Activated T-helper 17 cell treated with anti-CD3 and anti-CD28 coated beads, Interleukin-2, amount 50 U/mL, for 72 hours (primary cell): ENCODE measurements at regions not wholly inside any gene's neighbourhood (a gene's known extent, or its start where the extent isn't known, plus 50 kb on each side); places are given as distances from the start of the nearest gene placed in this dataset.
"Not testable (repeated sequence)": the region's sequence is repeated elsewhere in the genome, so short reads cannot be mapped to it uniquely, and the experiment has no call there.

Source experiments
- ATAC-seq: fragments of 150-1000 bp; cut with Tn5 transposase; replicated peaks from 2 replicates; pipeline ENCODE4 v1.10.0; 2021; ENCODE audit warnings: mild to moderate bottlenecking, moderate library complexity
- H3K27ac Mint-ChIP-seq: one replicate; pipeline ENCODE4 v1.8.0; 2022; ENCODE audit warnings: mixed read lengths
- H3K27me3 Mint-ChIP-seq: one replicate; pipeline ENCODE4 v1.8.0; 2022; ENCODE audit warnings: mixed read lengths
- H3K36me3 Mint-ChIP-seq: one replicate; pipeline ENCODE4 v1.8.0; 2022; ENCODE audit warnings: low read depth, mild to moderate bottlenecking, mixed read lengths
- H3K4me1 Mint-ChIP-seq: one replicate; pipeline ENCODE4 v1.8.0; 2022; ENCODE audit warnings: mixed read lengths
- H3K4me3 Mint-ChIP-seq: one replicate; pipeline ENCODE4 v1.8.0; 2022; ENCODE audit warnings: mild to moderate bottlenecking, mixed read lengths
- H3K9me3 Mint-ChIP-seq: one replicate; pipeline ENCODE4 v1.8.0; 2022; ENCODE audit warnings: mixed read lengths

DNA sequence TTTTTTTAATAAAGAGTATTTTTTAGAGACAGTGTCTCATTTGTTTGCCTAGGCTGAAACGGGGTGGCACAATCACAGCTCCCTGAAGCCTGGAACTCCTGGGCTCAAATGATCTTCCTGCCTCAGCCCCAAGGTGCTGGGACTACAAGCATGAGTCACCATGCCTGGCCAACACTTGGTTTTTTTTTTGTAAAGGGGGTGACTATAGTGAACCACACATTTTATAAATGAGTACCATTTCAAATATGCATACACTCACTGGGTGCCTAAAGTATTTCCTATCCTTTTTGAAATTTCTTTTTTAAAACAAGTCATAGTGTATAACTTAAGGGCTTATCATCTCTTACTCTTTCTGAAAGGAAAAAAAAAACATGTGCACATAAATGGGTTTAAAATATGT lies 325.2 kb upstream of the MEIS2 start:
- H3K4me1 Mint-ChIP-seq: no peaks in the 10 kb centered on the region
- no peaks in the 10 kb centered on the region for H3K27me3 Mint-ChIP-seq
- no peak overlapping the region for H3K4me3 Mint-ChIP-seq
- H3K27ac Mint-ChIP-seq: no peak overlapping the region
- ATAC-seq: no peak
- H3K36me3 Mint-ChIP-seq: no peaks in the 10 kb centered on the region
- H3K9me3 Mint-ChIP-seq: no peaks in the 10 kb centered on the region

DNA sequence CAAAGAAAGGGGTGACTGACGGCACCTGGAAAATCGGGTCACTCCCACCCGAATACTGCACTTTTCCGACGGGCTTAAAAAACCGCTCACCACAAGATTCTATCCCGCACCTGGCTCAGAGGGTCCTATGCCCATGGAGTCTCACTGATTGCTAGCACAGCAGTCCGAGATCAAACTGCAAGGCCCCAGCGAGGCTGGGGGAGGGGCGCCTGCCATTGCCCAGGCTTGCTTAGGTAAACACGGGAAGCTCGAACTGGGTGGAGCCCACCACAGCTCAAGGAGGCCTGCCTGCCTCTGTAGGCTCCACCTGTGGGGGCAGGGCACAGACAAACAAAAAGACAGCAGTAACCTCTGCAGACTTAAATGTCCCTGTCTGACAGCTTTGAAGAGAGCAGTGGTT lies 327.0 kb upstream of the MEIS2 start:
- H3K27me3 Mint-ChIP-seq, H3K9me3 Mint-ChIP-seq, H3K4me3 Mint-ChIP-seq, H3K27ac Mint-ChIP-seq, H3K4me1 Mint-ChIP-seq, ATAC-seq, H3K36me3 Mint-ChIP-seq: not testable (repeated sequence)

DNA sequence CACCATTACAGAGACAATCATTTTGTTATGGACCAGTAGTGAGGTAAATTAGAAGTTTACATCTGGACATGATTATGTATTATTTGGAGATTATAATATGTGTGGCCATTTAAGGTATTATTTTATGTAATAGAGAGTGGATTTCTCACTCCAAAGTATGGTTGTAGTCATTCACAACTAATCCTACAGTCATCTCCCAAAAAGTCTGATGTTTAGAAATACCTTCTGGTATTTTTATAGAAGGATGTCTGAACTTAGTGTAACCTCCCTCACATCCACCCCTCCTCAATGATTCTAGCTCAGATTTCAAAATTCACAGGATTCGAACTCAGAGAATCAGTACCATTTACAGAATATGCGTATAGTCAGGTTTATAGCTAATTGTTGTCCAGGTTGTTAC lies 346.6 kb upstream of the MEIS2 start:
- H3K9me3 Mint-ChIP-seq: peaks cover 8% of the 10 kb centered on the region
- ATAC-seq: no peak
- H3K27ac Mint-ChIP-seq: no peak overlapping the region
- no peaks in the 10 kb centered on the region for H3K4me1 Mint-ChIP-seq
- no peaks in the 10 kb centered on the region for H3K27me3 Mint-ChIP-seq
- H3K4me3 Mint-ChIP-seq: no peak overlapping the region
- no peaks in the 10 kb centered on the region for H3K36me3 Mint-ChIP-seq

DNA sequence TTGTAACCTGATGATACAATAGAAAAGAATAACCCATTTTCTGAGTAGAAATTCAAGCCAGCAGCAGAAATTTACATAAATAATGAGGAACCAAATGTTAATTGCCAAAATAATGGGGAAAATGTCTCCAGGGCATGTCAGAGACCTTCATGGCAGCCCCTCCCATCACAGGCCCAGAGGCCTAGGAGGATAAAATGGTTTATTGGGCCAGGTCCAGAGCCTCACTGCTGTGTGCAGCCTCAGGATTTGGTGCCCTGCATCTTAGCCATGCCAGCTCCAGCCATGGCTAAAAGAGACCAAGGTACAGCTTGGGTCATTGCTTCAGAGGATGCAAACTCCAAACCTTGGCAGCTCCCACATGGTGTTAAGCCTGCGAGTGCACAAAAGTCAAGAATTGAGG lies 352.1 kb upstream of the MEIS2 start:
- Mint-ChIP-seq H3K4me3 (no peak overlapping the region), H3K4me1 (no peaks in the 10 kb centered on the region), H3K36me3 (no peaks in the 10 kb centered on the region), H3K27me3 (no peaks in the 10 kb centered on the region), H3K27ac (no peak overlapping the region), H3K9me3 (no peaks in the 10 kb centered on the region)
- no peak for ATAC-seq

DNA sequence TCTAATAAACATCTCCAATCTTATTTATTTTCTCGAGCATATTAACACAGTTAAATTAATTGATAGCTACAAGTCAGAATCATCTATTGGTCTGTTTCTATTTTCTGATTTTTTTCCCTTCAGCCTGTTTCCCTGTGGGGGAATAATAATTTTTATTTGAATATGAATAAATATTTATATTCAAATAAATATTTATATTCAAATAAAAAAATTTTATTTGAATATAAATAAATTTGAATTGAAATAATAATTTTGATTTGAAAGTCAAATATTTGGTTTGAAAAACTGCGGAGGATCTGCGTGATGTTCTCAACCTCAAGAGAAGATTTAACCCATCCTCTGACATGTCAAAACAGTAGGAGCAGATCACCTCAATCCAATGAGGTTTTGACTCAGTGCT lies 380.1 kb upstream of the MEIS2 start:
- Mint-ChIP-seq H3K27me3 (no peaks in the 10 kb centered on the region), H3K27ac (no peak overlapping the region), H3K4me1 (no peaks in the 10 kb centered on the region), H3K9me3 (peaks cover 6% of the 10 kb centered on the region), H3K36me3 (no peaks in the 10 kb centered on the region), H3K4me3 (no peak overlapping the region)
- no peak for ATAC-seq

DNA sequence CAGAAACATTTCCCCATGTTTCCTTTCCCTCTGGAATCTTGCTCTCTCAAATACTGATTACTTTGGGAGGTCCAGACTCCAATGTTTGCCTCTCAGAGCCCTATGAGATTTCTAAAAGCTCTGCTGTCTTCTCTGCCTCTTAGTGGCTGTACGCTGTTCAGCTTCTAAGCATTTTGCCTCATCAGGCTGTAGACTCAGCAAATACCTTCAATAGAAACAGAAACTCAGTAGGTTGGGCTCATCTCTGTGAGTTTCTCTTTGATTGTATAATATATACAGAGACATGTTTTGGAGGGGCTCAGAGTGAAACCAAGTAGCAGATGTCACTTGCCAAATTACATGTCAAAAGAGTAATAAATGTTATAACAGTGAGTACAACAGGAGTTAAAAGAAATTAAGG lies 380.8 kb upstream of the MEIS2 start:
- ATAC-seq: no peak
- Mint-ChIP-seq H3K4me1 (no peaks in the 10 kb centered on the region), H3K27ac (no peak overlapping the region), H3K9me3 (peaks cover 6% of the 10 kb centered on the region), H3K36me3 (no peaks in the 10 kb centered on the region), H3K4me3 (no peak overlapping the region), H3K27me3 (no peaks in the 10 kb centered on the region)

DNA sequence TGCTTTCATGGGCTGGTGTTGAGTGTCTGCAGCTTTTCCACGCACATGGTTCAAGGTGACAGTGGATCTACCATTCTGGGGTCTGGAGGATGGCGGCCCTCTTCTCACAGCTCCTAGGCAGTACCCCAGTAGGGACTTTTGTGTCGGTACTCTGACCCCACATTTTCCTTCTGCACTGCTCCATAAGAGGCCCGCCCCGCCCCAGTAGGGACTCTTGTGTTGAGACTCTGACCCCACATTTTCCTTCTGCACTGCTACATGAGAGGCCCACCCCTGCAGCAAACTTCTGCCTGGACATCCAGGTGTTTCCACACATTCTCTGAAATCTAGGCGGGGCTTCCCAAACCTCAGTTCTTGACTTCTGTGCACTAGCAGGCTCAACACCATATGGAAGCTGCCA lies 383.4 kb upstream of the MEIS2 start:
- no peaks in the 10 kb centered on the region for H3K27me3 Mint-ChIP-seq

DNA sequence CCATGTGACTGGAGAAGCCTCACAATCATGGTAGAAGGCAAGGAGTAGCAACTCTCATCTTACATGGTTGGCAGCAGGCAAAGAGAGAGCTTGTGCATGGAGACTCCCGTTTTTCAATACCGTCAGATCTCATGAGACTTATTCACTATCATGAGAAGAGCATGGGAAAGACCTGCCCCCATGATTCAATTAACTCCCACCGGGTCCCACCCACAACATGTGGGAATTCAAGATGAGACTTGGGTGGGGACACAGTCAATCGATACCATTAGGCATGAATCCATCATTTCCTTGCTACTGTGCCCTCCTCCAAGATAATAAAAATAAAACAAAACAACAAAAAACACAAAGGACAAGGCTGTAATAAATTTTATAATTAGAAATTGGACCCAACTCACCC lies 384.7 kb upstream of the MEIS2 start:
- H3K9me3 Mint-ChIP-seq: peaks cover 11% of the 10 kb centered on the region
- no peak overlapping the region for H3K27ac Mint-ChIP-seq
- H3K36me3 Mint-ChIP-seq: no peaks in the 10 kb centered on the region
- H3K4me1 Mint-ChIP-seq: no peaks in the 10 kb centered on the region
- no peak overlapping the region for H3K4me3 Mint-ChIP-seq
- ATAC-seq: no peak
- H3K27me3 Mint-ChIP-seq: no peaks in the 10 kb centered on the region

More for the DNA sequence above, 383.4 kb upstream of the MEIS2 start:
- Mint-ChIP-seq H3K27ac (no peak overlapping the region), H3K4me1 (no peaks in the 10 kb centered on the region), H3K36me3 (no peaks in the 10 kb centered on the region), H3K9me3 (peaks cover 6% of the 10 kb centered on the region), H3K4me3 (no peak overlapping the region)
- ATAC-seq: no peak

DNA sequence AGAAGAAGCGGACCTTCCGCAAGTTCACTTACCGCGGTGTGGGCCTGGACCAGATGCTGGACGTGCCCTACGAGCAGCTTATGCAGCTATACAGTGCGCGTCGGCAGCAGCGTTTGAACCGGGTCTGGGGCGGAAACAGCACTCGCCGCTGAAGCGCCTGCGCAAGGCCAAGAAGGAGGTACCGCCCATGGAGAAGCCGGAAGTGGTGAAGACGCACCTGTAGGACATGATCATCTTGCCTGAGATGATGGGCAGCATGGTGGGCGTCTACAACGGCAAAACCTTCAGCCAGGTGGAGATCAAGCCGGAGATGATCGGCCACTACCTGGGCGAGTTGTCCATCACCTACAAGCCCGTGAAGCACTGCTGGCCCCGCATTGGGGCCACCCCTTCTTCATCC lies 390.4 kb upstream of the MEIS2 start:
- no peaks in the 10 kb centered on the region for H3K36me3 Mint-ChIP-seq
- H3K27me3 Mint-ChIP-seq: no peaks in the 10 kb centered on the region
- H3K9me3 Mint-ChIP-seq: peaks cover 11% of the 10 kb centered on the region
- no peak overlapping the region for H3K27ac Mint-ChIP-seq
- H3K4me3 Mint-ChIP-seq: no peak overlapping the region
- no peak for ATAC-seq
- no peaks in the 10 kb centered on the region for H3K4me1 Mint-ChIP-seq

DNA sequence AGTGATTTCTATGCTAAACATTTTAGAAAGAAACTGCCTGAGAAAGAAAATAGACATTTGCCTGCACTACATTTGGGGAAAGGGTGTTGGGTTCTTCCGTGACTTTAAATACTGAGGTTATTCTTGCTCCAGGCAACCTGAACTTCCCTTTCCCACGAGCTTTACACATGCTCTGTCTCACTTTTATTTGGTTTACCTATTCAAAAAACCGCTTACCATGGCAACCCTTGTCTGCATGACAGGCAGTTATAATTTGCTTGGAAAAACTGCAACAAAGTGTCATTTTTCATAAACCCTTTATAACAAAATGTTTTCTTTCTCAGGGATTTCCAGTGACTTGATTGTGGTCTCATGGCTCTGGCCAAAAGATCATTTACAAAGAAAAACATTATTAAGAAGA lies 416.3 kb upstream of the MEIS2 start:
- Mint-ChIP-seq H3K36me3 (no peaks in the 10 kb centered on the region), H3K4me1 (no peaks in the 10 kb centered on the region), H3K27ac (no peak overlapping the region), H3K27me3 (no peaks in the 10 kb centered on the region), H3K4me3 (no peak overlapping the region), H3K9me3 (peaks cover 5% of the 10 kb centered on the region)
- ATAC-seq: no peak

DNA sequence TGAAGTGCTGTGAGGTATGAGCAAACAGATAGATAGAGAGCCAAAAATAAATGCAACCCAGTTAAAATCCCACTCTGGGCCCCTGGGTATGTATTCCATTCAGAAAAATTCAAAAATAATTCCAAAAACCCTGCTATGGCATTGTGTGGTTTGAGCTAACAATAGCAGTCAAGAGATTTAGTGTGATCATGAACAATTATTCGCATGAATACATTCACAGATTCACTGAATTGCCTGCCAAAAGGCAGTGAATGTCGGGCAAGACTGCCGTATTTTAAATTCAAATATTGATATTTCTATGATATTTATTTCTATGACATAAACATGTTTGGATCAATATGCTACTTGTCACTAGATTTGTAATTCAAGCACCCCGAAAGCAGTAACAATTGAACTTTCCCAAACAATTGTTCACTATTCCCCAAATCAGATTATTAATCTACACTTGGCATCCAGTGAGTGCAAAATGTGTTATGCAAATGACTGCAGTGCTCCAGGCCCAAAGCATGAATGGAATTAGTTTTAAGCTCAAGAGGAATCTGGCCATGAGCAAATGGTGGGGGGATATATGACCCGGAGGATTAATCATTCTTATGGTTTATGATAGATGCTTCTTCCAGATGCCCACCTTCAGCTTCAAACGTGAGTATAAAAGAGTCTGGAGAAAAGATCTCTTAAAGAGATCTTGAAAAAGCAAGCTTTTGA lies 417.0 kb upstream of the MEIS2 start:
- no peak overlapping the region for H3K4me3 Mint-ChIP-seq
- H3K27me3 Mint-ChIP-seq: no peaks in the 10 kb centered on the region
- no peaks in the 10 kb centered on the region for H3K4me1 Mint-ChIP-seq
- H3K9me3 Mint-ChIP-seq: peaks cover 5% of the 10 kb centered on the region
- no peaks in the 10 kb centered on the region for H3K36me3 Mint-ChIP-seq
- ATAC-seq: no peak
- H3K27ac Mint-ChIP-seq: no peak overlapping the region

DNA sequence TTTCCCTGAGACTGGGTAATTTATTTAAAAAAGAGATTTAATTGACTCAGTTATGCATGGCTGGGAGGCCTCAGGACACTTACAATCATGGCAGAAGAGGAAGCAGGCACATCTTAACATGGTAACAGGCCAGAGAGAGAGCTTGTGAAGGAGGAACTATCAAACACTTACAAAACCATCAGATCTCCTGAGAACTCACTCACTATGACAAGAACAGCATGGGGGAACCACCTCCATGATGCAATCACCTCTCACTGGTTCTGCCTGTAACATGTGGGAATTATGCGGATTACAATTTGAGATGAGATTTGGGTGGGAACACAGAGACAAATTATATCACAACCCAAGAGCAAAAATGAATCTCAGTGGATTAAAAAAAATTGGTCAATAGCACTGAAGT lies 416.0 kb upstream of the TMCO5A start:
- no peak for ATAC-seq
- no peak overlapping the region for H3K4me3 Mint-ChIP-seq
- H3K9me3 Mint-ChIP-seq: no peaks in the 10 kb centered on the region
- H3K4me1 Mint-ChIP-seq: no peaks in the 10 kb centered on the region
- no peaks in the 10 kb centered on the region for H3K27me3 Mint-ChIP-seq
- no peak overlapping the region for H3K27ac Mint-ChIP-seq
- no peaks in the 10 kb centered on the region for H3K36me3 Mint-ChIP-seq

DNA sequence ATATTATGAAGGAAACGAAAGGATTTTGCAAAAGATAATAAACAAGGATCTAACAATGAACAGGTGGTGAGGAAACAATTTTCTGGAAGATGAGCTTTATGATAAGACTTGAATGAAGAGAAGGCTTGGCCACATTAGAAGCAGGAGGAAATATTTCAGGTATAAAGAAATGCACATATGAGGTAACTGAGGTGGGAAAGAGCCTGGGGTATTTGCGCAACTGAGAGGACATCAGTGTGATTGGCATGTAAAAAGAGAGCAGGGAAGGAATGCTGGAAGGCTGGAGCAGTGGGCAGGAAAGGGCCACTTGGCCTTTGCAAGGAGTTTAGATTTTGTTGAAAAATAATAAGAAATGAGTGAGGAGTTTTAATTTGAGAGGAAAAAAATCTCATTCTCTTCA lies 414.4 kb upstream of the TMCO5A start:
- H3K4me1 Mint-ChIP-seq: no peaks in the 10 kb centered on the region

DNA sequence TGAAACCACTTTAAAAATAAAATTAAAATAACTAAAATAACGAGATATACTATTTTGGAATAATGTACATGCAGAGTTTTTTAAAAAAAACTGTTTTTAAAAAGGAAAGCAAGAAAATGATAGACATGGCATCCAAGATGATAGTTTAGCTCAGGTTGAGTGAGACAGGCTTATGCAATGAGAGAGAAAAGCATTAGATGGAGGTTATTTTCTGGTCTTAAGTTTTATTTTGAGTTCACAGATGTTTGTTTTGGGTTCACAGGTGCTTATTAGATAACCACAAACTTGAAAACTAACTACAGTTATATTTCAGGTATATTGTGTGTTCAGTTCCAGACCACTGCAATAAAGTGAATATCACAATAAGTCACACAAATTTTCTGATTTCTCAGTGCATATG lies 413.6 kb upstream of the TMCO5A start:
- Mint-ChIP-seq H3K4me3 (no peak overlapping the region), H3K27ac (no peak overlapping the region), H3K27me3 (peaks cover 2% of the 10 kb centered on the region), H3K36me3 (no peaks in the 10 kb centered on the region), H3K9me3 (peaks cover 11% of the 10 kb centered on the region), H3K4me1 (no peaks in the 10 kb centered on the region)
- ATAC-seq: no peak

More for the DNA sequence above, 414.4 kb upstream of the TMCO5A start:
- H3K9me3 Mint-ChIP-seq: peaks cover 9% of the 10 kb centered on the region
- H3K27ac Mint-ChIP-seq: no peak overlapping the region
- no peak overlapping the region for H3K4me3 Mint-ChIP-seq
- no peaks in the 10 kb centered on the region for H3K36me3 Mint-ChIP-seq
- peaks cover 2% of the 10 kb centered on the region for H3K27me3 Mint-ChIP-seq
- ATAC-seq: no peak

DNA sequence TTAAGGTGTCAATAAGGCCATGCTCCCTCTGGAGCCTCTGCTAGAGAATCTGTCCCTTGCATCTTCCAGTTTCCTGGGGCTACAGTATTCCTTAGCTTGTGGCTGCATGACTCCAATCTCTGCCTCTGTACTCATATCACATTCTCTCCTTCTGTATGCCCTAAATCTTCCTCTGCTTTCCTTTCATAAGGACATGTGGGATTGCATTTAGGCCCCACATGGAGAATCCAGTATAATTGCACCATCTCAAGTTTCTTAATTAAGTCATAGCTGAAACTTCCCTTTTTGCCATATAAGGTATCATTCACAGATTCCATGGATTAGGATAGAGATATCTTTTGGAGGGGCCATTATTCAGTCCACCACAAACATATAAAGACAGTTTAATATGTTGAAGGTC lies 409.8 kb upstream of the TMCO5A start:
- no peak for ATAC-seq
- Mint-ChIP-seq H3K27ac (no peak overlapping the region), H3K4me1 (no peaks in the 10 kb centered on the region), H3K27me3 (peaks cover 2% of the 10 kb centered on the region), H3K9me3 (peaks cover 11% of the 10 kb centered on the region), H3K4me3 (no peak overlapping the region), H3K36me3 (no peaks in the 10 kb centered on the region)

DNA sequence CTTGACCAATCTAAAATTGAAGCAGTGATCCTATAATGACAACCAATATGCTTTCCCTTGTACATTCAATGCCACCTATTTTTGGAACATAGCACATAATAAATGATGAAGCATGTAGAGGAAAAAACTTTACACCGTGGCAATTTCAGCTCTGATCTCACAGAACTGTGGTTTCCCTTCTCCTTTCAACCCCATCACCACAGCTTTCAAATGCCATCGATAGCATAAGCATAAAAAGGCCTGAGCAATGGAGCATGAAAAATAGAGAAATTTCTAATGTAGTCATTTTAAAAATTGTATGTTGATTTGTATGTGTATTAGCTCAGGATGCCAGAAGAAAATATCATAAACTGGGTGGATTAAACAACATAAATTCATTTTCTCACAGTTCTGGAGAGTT lies 406.0 kb upstream of the TMCO5A start:
- peaks cover 25% of the 10 kb centered on the region for H3K9me3 Mint-ChIP-seq
- H3K27me3 Mint-ChIP-seq: peaks cover 2% of the 10 kb centered on the region
- no peaks in the 10 kb centered on the region for H3K4me1 Mint-ChIP-seq
- H3K4me3 Mint-ChIP-seq: no peak overlapping the region
- ATAC-seq: no peak
- no peaks in the 10 kb centered on the region for H3K36me3 Mint-ChIP-seq
- H3K27ac Mint-ChIP-seq: no peak overlapping the region
